ENCODE measurements at regions not wholly inside any gene's neighbourhood (a gene's known extent, or its start where the extent isn't known, plus 50 kb on each side); places are given as distances from the start of the nearest gene placed in this dataset.

GRCh38 chrX:131854581-131854980 lies 168.5 kb upstream of the STK26 start:
- no peak overlapping the region for H3K4me3 ChIP-seq (ENCODE audit: low read length, poor library complexity, severe bottlenecking)
- H3K4me1 ChIP-seq (ENCODE audit: insufficient read depth, low read length, poor library complexity, severe bottlenecking): no peaks in the 10 kb centered on the region
- no peak overlapping the region for H3K9ac ChIP-seq (ENCODE audit: low read depth, low read length, poor library complexity, severe bottlenecking)
- no peaks in the 10 kb centered on the region for H3K27me3 ChIP-seq (ENCODE audit: insufficient read depth, low read length, poor library complexity, severe bottlenecking)
- no peaks in the 10 kb centered on the region for H3K9me2 ChIP-seq (replicated peaks; ENCODE audit: low read depth, low read length)
- no peaks in the 10 kb centered on the region for H3K79me2 ChIP-seq (ENCODE audit: insufficient read depth, low read length)
- H4K20me1 ChIP-seq (ENCODE audit: insufficient read depth, low read length, poor library complexity, severe bottlenecking): no peaks in the 10 kb centered on the region
- no peaks in the 10 kb centered on the region for H3K9me3 ChIP-seq (ENCODE audit: insufficient read depth, low read depth, low read length)
- H3K36me3 ChIP-seq (ENCODE audit: insufficient read depth, low read length): no peaks in the 10 kb centered on the region
- H2AFZ ChIP-seq (ENCODE audit: low read length): no peak overlapping the region
- no peaks in the 10 kb centered on the region for H3F3A ChIP-seq (ENCODE audit: low read depth)
- no peak overlapping the region for H3K4me2 ChIP-seq (ENCODE audit: low read depth, low read length, poor library complexity, severe bottlenecking)
- peak; percentile 52 for TF ChIP-seq CTCF (conservative IDR thresholded peaks at IDR 0.05; ENCODE audit: low read length)
- no peak for TF ChIP-seq EZH2phosphoT487 (IDR thresholded peaks at IDR 0.05; ENCODE audit: borderline replicate concordance)

- H3K4me1 ChIP-seq (ENCODE audit: insufficient read depth, low read length, poor library complexity, severe bottlenecking): no peaks in the 10 kb centered on the region
- no peaks in the 10 kb centered on the region for H3K27me3 ChIP-seq (ENCODE audit: insufficient read depth, low read length, poor library complexity, severe bottlenecking)
- H4K20me1 ChIP-seq (ENCODE audit: insufficient read depth, low read length, poor library complexity, severe bottlenecking): no peaks in the 10 kb centered on the region
- H2AFZ ChIP-seq (ENCODE audit: low read length): no peak overlapping the region
- H3K79me2 ChIP-seq (ENCODE audit: insufficient read depth, low read length): no peaks in the 10 kb centered on the region
- H3K9me2 ChIP-seq (replicated peaks; ENCODE audit: low read depth, low read length): no peaks in the 10 kb centered on the region
- no peak overlapping the region for H3K4me3 ChIP-seq (ENCODE audit: low read length, poor library complexity, severe bottlenecking)
- no peaks in the 10 kb centered on the region for H3F3A ChIP-seq (ENCODE audit: low read depth)
- no peak overlapping the region for H3K4me2 ChIP-seq (ENCODE audit: low read depth, low read length, poor library complexity, severe bottlenecking)
- TF ChIP-seq CTCF (conservative IDR thresholded peaks at IDR 0.05; ENCODE audit: low read length) (no peak), EZH2phosphoT487 (IDR thresholded peaks at IDR 0.05; ENCODE audit: borderline replicate concordance) (no peak)
- no peaks in the 10 kb centered on the region for H3K9me3 ChIP-seq (ENCODE audit: insufficient read depth, low read depth, low read length)
- no peaks in the 10 kb centered on the region for H3K36me3 ChIP-seq (ENCODE audit: insufficient read depth, low read length)
- H3K9ac ChIP-seq (ENCODE audit: low read depth, low read length, poor library complexity, severe bottlenecking): no peak overlapping the region
Observed at GRCh38 chrX:131861088-131861787, 161.9 kb upstream of the STK26 start.

- no peak overlapping the region for H3K9ac ChIP-seq (ENCODE audit: low read depth, low read length, poor library complexity, severe bottlenecking)
- no peaks in the 10 kb centered on the region for H3K9me2 ChIP-seq (replicated peaks; ENCODE audit: low read depth, low read length)
- no peaks in the 10 kb centered on the region for H3K4me1 ChIP-seq (ENCODE audit: insufficient read depth, low read length, poor library complexity, severe bottlenecking)
- H2AFZ ChIP-seq (ENCODE audit: low read length): no peak overlapping the region
- H3K4me2 ChIP-seq (ENCODE audit: low read depth, low read length, poor library complexity, severe bottlenecking): no peak overlapping the region
- no peaks in the 10 kb centered on the region for H3K9me3 ChIP-seq (ENCODE audit: insufficient read depth, low read depth, low read length)
- no peak overlapping the region for H3K4me3 ChIP-seq (ENCODE audit: low read length, poor library complexity, severe bottlenecking)
- H3F3A ChIP-seq (ENCODE audit: low read depth): no peaks in the 10 kb centered on the region
- TF ChIP-seq EZH2phosphoT487 (IDR thresholded peaks at IDR 0.05; ENCODE audit: borderline replicate concordance) (no peak), CTCF (conservative IDR thresholded peaks at IDR 0.05; ENCODE audit: low read length) (no peak)
- H3K27me3 ChIP-seq (ENCODE audit: insufficient read depth, low read length, poor library complexity, severe bottlenecking): no peaks in the 10 kb centered on the region
- H3K36me3 ChIP-seq (ENCODE audit: insufficient read depth, low read length): no peaks in the 10 kb centered on the region
- no peaks in the 10 kb centered on the region for H4K20me1 ChIP-seq (ENCODE audit: insufficient read depth, low read length, poor library complexity, severe bottlenecking)
- no peaks in the 10 kb centered on the region for H3K79me2 ChIP-seq (ENCODE audit: insufficient read depth, low read length)
Observed at GRCh38 chrX:131862321-131862720, 160.8 kb upstream of the STK26 start.

Measured in Loucy (cell line).